Smooth muscle cell (in vitro differentiated cells): ENCODE measurements at regions not wholly inside any gene's neighbourhood (a gene's known extent, or its start where the extent isn't known, plus 50 kb on each side); places are given as distances from the start of the nearest gene placed in this dataset.

ENCODE experiments used
- DNase-seq: peaks from one replicate; lab custom pipeline; 2025; ENCODE audit not compliant: unreplicated experiment; lab: John Stamatoyannopoulos, UW
- H2AFZ ChIP-seq: fragments of 200-600 bp; sonication (generic); 2 replicates; pipeline ENCODE4 v1.6.0; 2016; ENCODE audit warnings: antibody characterized with exemption, low read depth, mild to moderate bottlenecking
- H3F3A ChIP-seq: fragments of 200-600 bp; sonication (generic); 2 replicates; pipeline ENCODE4 v1.6.0; 2017; ENCODE audit warnings: antibody characterized with exemption, low read depth
- H3K27ac ChIP-seq: fragments of 200-600 bp; sonication (generic); 2 replicates; pipeline ENCODE4 v1.5.1; 2016; ENCODE audit warnings: low read depth, mild to moderate bottlenecking
- H3K27me3 ChIP-seq: fragments of 200-600 bp; sonication (generic); 2 replicates; pipeline ENCODE4 v1.6.1; 2016; ENCODE audit warnings: low read depth, mild to moderate bottlenecking
- H3K36me3 ChIP-seq: fragments of 200-600 bp; sonication (generic); 2 replicates; pipeline ENCODE4 v1.5.1; 2016; ENCODE audit warnings: low read depth
- H3K4me1 ChIP-seq: fragments of 200-600 bp; sonication (generic); 2 replicates; pipeline ENCODE4 v1.5.1; 2016; ENCODE audit warnings: low read depth
- H3K4me2 ChIP-seq: fragments of 200-600 bp; sonication (generic); 2 replicates; pipeline ENCODE4 v1.6.0; 2016; ENCODE audit warnings: mild to moderate bottlenecking
- H3K4me3 ChIP-seq: fragments of 200-600 bp; sonication (generic); 2 replicates; pipeline ENCODE4 v1.5.1; 2016; ENCODE audit warnings: mild to moderate bottlenecking
- H3K79me2 ChIP-seq: fragments of 200-600 bp; sonication (generic); 2 replicates; pipeline ENCODE4 v1.6.0; 2016; ENCODE audit warnings: low read depth, mild to moderate bottlenecking
- H3K9ac ChIP-seq: fragments of 200-600 bp; sonication (generic); 2 replicates; pipeline ENCODE4 v1.6.0; 2016; ENCODE audit warnings: low read depth
- H3K9me3 ChIP-seq: fragments of 200-600 bp; sonication (generic); replicated peaks from 2 replicates; pipeline ENCODE4 v1.5.1; 2016; ENCODE audit warnings: low read depth
- H4K20me1 ChIP-seq: fragments of 200-600 bp; sonication (generic); 2 replicates; pipeline ENCODE4 v1.6.0; 2016; ENCODE audit warnings: low read depth
- WGBS: methylation state at CpG from one replicate; pipeline ENCODE4 v1.1.7; 2016; ENCODE audit warnings: low lambda C conversion rate; 5-methylcytosine and 5-hydroxymethylcytosine counted together
- TF ChIP-seq, protein P1 (sequence below): fragments of 200-600 bp; sonication (generic); IDR thresholded peaks from 2 replicates; pipeline ENCODE4 v1.5.1; 2017; ENCODE audit warnings: borderline replicate concordance, mild to moderate bottlenecking, antibody characterized with exemption; ENCODE audit not compliant: insufficient read depth, poor library complexity, severe bottlenecking

DNA sequence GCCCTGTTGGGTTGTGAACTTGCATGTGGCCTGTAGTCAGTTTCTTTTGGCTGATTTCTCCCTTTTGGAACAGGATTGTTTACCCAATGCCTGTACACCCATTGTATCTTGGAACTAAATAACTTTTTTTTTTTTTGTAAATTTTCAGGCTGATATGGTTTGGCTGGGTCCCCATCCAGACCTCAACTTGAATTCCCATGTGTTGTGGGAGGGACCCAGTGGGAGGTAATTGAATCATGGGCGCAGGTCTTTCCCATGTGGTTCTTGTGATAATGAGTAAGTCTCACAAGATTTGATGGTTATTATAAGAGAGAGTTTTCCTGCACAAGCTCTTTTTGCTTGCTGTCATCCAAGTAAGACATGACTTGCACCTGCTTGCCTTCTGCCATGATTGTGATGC, 253.8 kb upstream of the GBE1 start:
- Histone ChIP-seq H3K9me3 (no peaks in the 10 kb centered on the region), H3K27ac (no peak overlapping the region), H3F3A (no peaks in the 10 kb centered on the region), H3K36me3 (no peaks in the 10 kb centered on the region), H4K20me1 (no peaks in the 10 kb centered on the region), H3K4me1 (no peaks in the 10 kb centered on the region), H3K79me2 (no peaks in the 10 kb centered on the region), H3K4me3 (no peak overlapping the region), H3K9ac (no peak overlapping the region), H3K4me2 (no peak overlapping the region), H2AFZ (no peak overlapping the region), H3K27me3 (no peaks in the 10 kb centered on the region)
- DNase-seq = no peak
- TF ChIP-seq, protein P1, sequence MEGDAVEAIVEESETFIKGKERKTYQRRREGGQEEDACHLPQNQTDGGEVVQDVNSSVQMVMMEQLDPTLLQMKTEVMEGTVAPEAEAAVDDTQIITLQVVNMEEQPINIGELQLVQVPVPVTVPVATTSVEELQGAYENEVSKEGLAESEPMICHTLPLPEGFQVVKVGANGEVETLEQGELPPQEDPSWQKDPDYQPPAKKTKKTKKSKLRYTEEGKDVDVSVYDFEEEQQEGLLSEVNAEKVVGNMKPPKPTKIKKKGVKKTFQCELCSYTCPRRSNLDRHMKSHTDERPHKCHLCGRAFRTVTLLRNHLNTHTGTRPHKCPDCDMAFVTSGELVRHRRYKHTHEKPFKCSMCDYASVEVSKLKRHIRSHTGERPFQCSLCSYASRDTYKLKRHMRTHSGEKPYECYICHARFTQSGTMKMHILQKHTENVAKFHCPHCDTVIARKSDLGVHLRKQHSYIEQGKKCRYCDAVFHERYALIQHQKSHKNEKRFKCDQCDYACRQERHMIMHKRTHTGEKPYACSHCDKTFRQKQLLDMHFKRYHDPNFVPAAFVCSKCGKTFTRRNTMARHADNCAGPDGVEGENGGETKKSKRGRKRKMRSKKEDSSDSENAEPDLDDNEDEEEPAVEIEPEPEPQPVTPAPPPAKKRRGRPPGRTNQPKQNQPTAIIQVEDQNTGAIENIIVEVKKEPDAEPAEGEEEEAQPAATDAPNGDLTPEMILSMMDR = no peak
- 94% methylated on average over 1 of the region's 1 CpG for WGBS

DNA sequence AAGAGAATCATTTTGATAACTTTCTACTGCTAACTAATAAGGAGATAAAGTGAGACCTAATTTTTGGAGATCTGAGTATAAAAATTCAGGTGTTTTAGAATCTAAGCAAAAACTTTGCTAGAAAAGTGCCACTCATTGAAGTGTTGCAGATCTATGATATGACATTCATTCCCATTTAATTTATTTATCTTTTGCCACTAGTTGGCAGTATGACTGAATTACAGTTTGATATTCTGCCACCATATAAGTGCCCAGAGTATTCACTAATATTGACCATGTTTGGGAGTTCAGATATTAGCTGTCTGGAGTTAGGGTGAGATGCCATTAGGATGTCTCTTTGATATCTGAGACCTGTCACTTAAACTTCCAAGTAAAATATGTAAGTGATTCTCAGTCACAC, 251.3 kb upstream of the GBE1 start:
- TF ChIP-seq, protein P1 = peak; percentile 13
- no peak overlapping the region for H3K4me3 ChIP-seq
- no peak overlapping the region for H3K27ac ChIP-seq

DNA sequence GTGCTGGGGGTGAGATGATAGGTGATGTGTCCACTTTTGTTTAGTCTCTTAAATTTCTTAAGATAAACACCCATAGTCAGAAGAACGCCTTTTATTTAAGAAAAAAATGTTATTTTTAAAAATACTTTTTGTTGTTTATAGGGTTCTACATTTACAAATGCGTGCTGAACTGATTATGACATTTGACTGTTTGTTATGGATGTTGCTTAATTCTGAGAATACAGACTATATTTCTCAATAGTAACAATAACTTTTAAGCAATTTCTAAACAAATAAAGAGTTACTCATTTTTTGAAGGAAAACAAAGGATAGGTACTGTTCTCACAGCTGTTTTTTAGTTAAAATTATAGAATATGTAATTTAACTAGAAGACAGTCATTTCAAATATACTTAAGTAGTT, 249.9 kb upstream of the GBE1 start:
- Histone ChIP-seq H3K9me3 (no peaks in the 10 kb centered on the region), H3K9ac (no peak overlapping the region), H3K4me3 (no peak overlapping the region), H3F3A (no peaks in the 10 kb centered on the region), H3K27me3 (no peaks in the 10 kb centered on the region), H3K27ac (no peak overlapping the region), H2AFZ (no peak overlapping the region), H3K4me2 (no peak overlapping the region), H4K20me1 (no peaks in the 10 kb centered on the region), H3K4me1 (no peaks in the 10 kb centered on the region), H3K79me2 (no peaks in the 10 kb centered on the region), H3K36me3 (no peaks in the 10 kb centered on the region)
- DNase-seq = no peak
- TF ChIP-seq, protein P1 = no peak
- WGBS = 87% methylated on average over 2 of the region's 2 CpGs

More for the DNA sequence above, 251.3 kb upstream of the GBE1 start:
- no peak for DNase-seq
- Histone ChIP-seq H3K9ac (no peak overlapping the region), H2AFZ (no peak overlapping the region), H3K79me2 (no peaks in the 10 kb centered on the region), H3F3A (no peaks in the 10 kb centered on the region), H3K36me3 (no peaks in the 10 kb centered on the region), H3K4me1 (no peaks in the 10 kb centered on the region), H3K27me3 (no peaks in the 10 kb centered on the region), H3K4me2 (no peak overlapping the region), H4K20me1 (no peaks in the 10 kb centered on the region), H3K9me3 (no peaks in the 10 kb centered on the region)

GRCh38 chr3:82005266-82005665, 243.8 kb upstream of the GBE1 start:
- Histone ChIP-seq H3K27ac (peak overlapping the region; percentile 76), H3K4me3 (no peak overlapping the region), H3K9ac (no peak overlapping the region), H3K4me1 (peaks cover 19% of the 10 kb centered on the region), H4K20me1 (no peaks in the 10 kb centered on the region), H3K27me3 (no peaks in the 10 kb centered on the region), H3F3A (no peaks in the 10 kb centered on the region), H2AFZ (peak overlapping the region; percentile 13), H3K36me3 (no peaks in the 10 kb centered on the region), H3K4me2 (peak overlapping the region; percentile 52), H3K9me3 (no peaks in the 10 kb centered on the region), H3K79me2 (no peaks in the 10 kb centered on the region)
- TF ChIP-seq, protein P1 = no peak
- 42% methylated on average over 3 of the region's 3 CpGs for WGBS
- DNase-seq = no peak
